ENCODE measurements at regions not wholly inside any gene's neighbourhood (a gene's known extent, or its start where the extent isn't known, plus 50 kb on each side); places are given as distances from the start of the nearest gene placed in this dataset.
A peak's percentile ranks its signal among the peaks of the same experiment; 100 is the strongest.
"Not testable (repeated sequence)": the region's sequence is repeated elsewhere in the genome, so short reads cannot be mapped to it uniquely, and the experiment has no call there.

GRCh38 chr6:27804851-27805250 is 107.3 kb downstream of the OR2B2 start:
- DNase-seq = no peak

GRCh38 chr6:27800731-27801373 is 111.3 kb downstream of the OR2B2 start:
- no peak for DNase-seq

- no peak for DNase-seq
Observed at GRCh38 chr6:27797960-27798359, 114.2 kb downstream of the OR2B2 start.

GRCh38 chr6:27796736-27797481 is 115.3 kb downstream of the OR2B2 start:
- DNase-seq = not testable (repeated sequence)

GRCh38 chr6:27795697-27796494 is 116.3 kb downstream of the OR2B2 start:
- peak; percentile 27 to 65 for DNase-seq

- peak; percentile 46 to 64 for DNase-seq
Observed at GRCh38 chr6:27791182-27791943, 120.8 kb downstream of the OR2B2 start.

GRCh38 chr6:27788376-27788775 is 123.8 kb downstream of the OR2B2 start:
- not testable (repeated sequence) for DNase-seq

- no peak for DNase-seq
Observed at GRCh38 chr6:27786048-27786447, 126.1 kb downstream of the OR2B2 start.

GRCh38 chr6:27785294-27785693 is 126.9 kb downstream of the OR2B2 start:
- DNase-seq = no peak

- no peak for DNase-seq
Observed at GRCh38 chr6:27782748-27783147, 129.4 kb downstream of the OR2B2 start.

- no peak for DNase-seq
Observed at GRCh38 chr6:27778625-27779417, 133.4 kb downstream of the OR2B2 start.

GRCh38 chr6:27777614-27778355 is 134.4 kb downstream of the OR2B2 start:
- no peak for DNase-seq

GRCh38 chr6:27777126-27777525 is 135.1 kb downstream of the OR2B2 start:
- no peak for DNase-seq

- DNase-seq = no peak
Observed at GRCh38 chr6:27776504-27776903, 135.7 kb downstream of the OR2B2 start.

GRCh38 chr6:27775796-27776184 is 136.4 kb downstream of the OR2B2 start:
- no peak for DNase-seq

- not testable (repeated sequence) for DNase-seq
Observed at GRCh38 chr6:27775138-27775795, 136.9 kb downstream of the OR2B2 start.

GRCh38 chr6:27774264-27774600 is 138.0 kb downstream of the OR2B2 start:
- DNase-seq = not testable (repeated sequence)

GRCh38 chr6:27773542-27774263 is 138.5 kb downstream of the OR2B2 start:
- not testable (repeated sequence) for DNase-seq

- DNase-seq = peak; percentile 87 to 89
Observed at GRCh38 chr6:27772261-27773001, 139.8 kb downstream of the OR2B2 start.

Measured in stimulated activated CD4-positive, alpha-beta T cell treated with anti-CD3 and anti-CD28 coated beads, Interleukin-2, amount 100 ng/mL, for 24 hours (primary cell).